Central memory CD8-positive, alpha-beta T cell (primary cell): ENCODE measurements at regions not wholly inside any gene's neighbourhood (a gene's known extent, or its start where the extent isn't known, plus 50 kb on each side); places are given as distances from the start of the nearest gene placed in this dataset.
"Not testable (repeated sequence)": the region's sequence is repeated elsewhere in the genome, so short reads cannot be mapped to it uniquely, and the experiment has no call there.

ENCODE experiments used
- ATAC-seq: fragments of 150-1000 bp; cut with Tn5 transposase; replicated peaks from 2 replicates; pipeline ENCODE4 v1.10.0; 2022; ENCODE audit warnings: mild to moderate bottlenecking, moderate FRiP score, moderate number of reproducible peaks; ENCODE audit not compliant: poor library complexity, severe bottlenecking; ENCODE audit errors: extremely low read depth
- DNase-seq, 2 donors: peaks; one replicate each; pipeline ENCODE4 v3.0.0; 2021; ENCODE audit warnings: low spot score in 2 of 2
- H3K27ac Mint-ChIP-seq: one replicate; pipeline ENCODE4 v1.8.0; 2022; ENCODE audit warnings: low read depth, mild to moderate bottlenecking, moderate library complexity, mixed read lengths
- H3K27me3 Mint-ChIP-seq: one replicate; pipeline ENCODE4 v1.8.0; 2022; ENCODE audit warnings: mixed read lengths
- H3K36me3 Mint-ChIP-seq: one replicate; pipeline ENCODE4 v1.8.0; 2022; ENCODE audit warnings: mild to moderate bottlenecking, moderate library complexity, mixed read lengths; ENCODE audit not compliant: insufficient read depth
- H3K4me1 Mint-ChIP-seq: one replicate; pipeline ENCODE4 v1.8.0; 2022; ENCODE audit warnings: mixed read lengths
- H3K4me3 Mint-ChIP-seq: one replicate; pipeline ENCODE4 v1.8.0; 2022; ENCODE audit warnings: mild to moderate bottlenecking, moderate library complexity, mixed read lengths
- H3K9me3 Mint-ChIP-seq: one replicate; pipeline ENCODE4 v1.8.0; 2022; ENCODE audit warnings: mixed read lengths

- peaks cover 22% of the 10 kb centered on the region for H3K9me3 Mint-ChIP-seq
- H3K4me3 Mint-ChIP-seq, H3K27ac Mint-ChIP-seq, H3K36me3 Mint-ChIP-seq, H3K27me3 Mint-ChIP-seq, H3K4me1 Mint-ChIP-seq, DNase-seq, ATAC-seq: not testable (repeated sequence)
Observed at GRCh38 chr5:56397796-56398195, 164.7 kb upstream of the ANKRD55 start.

GRCh38 chr5:56396634-56397033, 163.5 kb upstream of the ANKRD55 start:
- Mint-ChIP-seq H3K27ac (no peak overlapping the region), H3K4me3 (no peak overlapping the region), H3K36me3 (no peaks in the 10 kb centered on the region), H3K9me3 (peaks cover 22% of the 10 kb centered on the region), H3K4me1 (no peaks in the 10 kb centered on the region), H3K27me3 (no peaks in the 10 kb centered on the region)
- DNase-seq (no peak), ATAC-seq (no peak)

- H3K9me3 Mint-ChIP-seq = no peaks in the 10 kb centered on the region
- no peak overlapping the region for H3K4me3 Mint-ChIP-seq
- H3K27me3 Mint-ChIP-seq = peaks cover 30% of the 10 kb centered on the region
- H3K27ac Mint-ChIP-seq = no peak overlapping the region
- no peaks in the 10 kb centered on the region for H3K36me3 Mint-ChIP-seq
- H3K4me1 Mint-ChIP-seq = no peaks in the 10 kb centered on the region
- DNase-seq (no peak), ATAC-seq (no peak)
Observed at GRCh38 chr5:56389261-56389660, 156.1 kb upstream of the ANKRD55 start.

GRCh38 chr5:56388229-56388985, 155.3 kb upstream of the ANKRD55 start:
- H3K4me3 Mint-ChIP-seq = no peak overlapping the region
- H3K36me3 Mint-ChIP-seq = no peaks in the 10 kb centered on the region

GRCh38 chr5:56386046-56386445, 152.9 kb upstream of the ANKRD55 start:
- ATAC-seq (no peak), DNase-seq (no peak)
- H3K36me3 Mint-ChIP-seq = no peaks in the 10 kb centered on the region
- no peaks in the 10 kb centered on the region for H3K4me1 Mint-ChIP-seq
- no peak overlapping the region for H3K27ac Mint-ChIP-seq
- no peaks in the 10 kb centered on the region for H3K9me3 Mint-ChIP-seq
- H3K4me3 Mint-ChIP-seq = no peak overlapping the region
- H3K27me3 Mint-ChIP-seq = peaks cover 44% of the 10 kb centered on the region

More at GRCh38 chr5:56388229-56388985, 155.3 kb upstream of the ANKRD55 start:
- no peaks in the 10 kb centered on the region for H3K9me3 Mint-ChIP-seq
- DNase-seq (no peak), ATAC-seq (no peak)
- peaks cover 30% of the 10 kb centered on the region for H3K27me3 Mint-ChIP-seq
- H3K4me1 Mint-ChIP-seq = no peaks in the 10 kb centered on the region
- H3K27ac Mint-ChIP-seq = no peak overlapping the region

GRCh38 chr5:56384186-56384585, 151.1 kb upstream of the ANKRD55 start:
- no peak overlapping the region for H3K27ac Mint-ChIP-seq
- DNase-seq = no peak
- H3K9me3 Mint-ChIP-seq = no peaks in the 10 kb centered on the region
- H3K4me1 Mint-ChIP-seq = no peaks in the 10 kb centered on the region
- H3K27me3 Mint-ChIP-seq = peaks cover 40% of the 10 kb centered on the region
- H3K4me3 Mint-ChIP-seq = no peak overlapping the region
- H3K36me3 Mint-ChIP-seq = no peaks in the 10 kb centered on the region
- ATAC-seq = no peak

- no peak overlapping the region for H3K27ac Mint-ChIP-seq
- DNase-seq (no peak), ATAC-seq (no peak)
- peaks cover 38% of the 10 kb centered on the region for H3K27me3 Mint-ChIP-seq
- H3K4me1 Mint-ChIP-seq = no peaks in the 10 kb centered on the region
- no peaks in the 10 kb centered on the region for H3K9me3 Mint-ChIP-seq
- H3K4me3 Mint-ChIP-seq = no peak overlapping the region
- no peaks in the 10 kb centered on the region for H3K36me3 Mint-ChIP-seq
Observed at GRCh38 chr5:56383761-56384160, 150.6 kb upstream of the ANKRD55 start.

- ATAC-seq (no peak), DNase-seq (no peak)
- no peaks in the 10 kb centered on the region for H3K36me3 Mint-ChIP-seq
- no peaks in the 10 kb centered on the region for H3K4me1 Mint-ChIP-seq
- no peak overlapping the region for H3K4me3 Mint-ChIP-seq
- peaks cover 30% of the 10 kb centered on the region for H3K27me3 Mint-ChIP-seq
- no peak overlapping the region for H3K27ac Mint-ChIP-seq
- H3K9me3 Mint-ChIP-seq = no peaks in the 10 kb centered on the region
Observed at GRCh38 chr5:56382896-56383295, 149.8 kb upstream of the ANKRD55 start.

GRCh38 chr5:56377573-56377972, 144.4 kb upstream of the ANKRD55 start:
- Mint-ChIP-seq H3K4me3 (no peak overlapping the region), H3K27me3 (peaks cover 48% of the 10 kb centered on the region), H3K27ac (no peak overlapping the region), H3K9me3 (no peaks in the 10 kb centered on the region), H3K36me3 (no peaks in the 10 kb centered on the region), H3K4me1 (no peaks in the 10 kb centered on the region)
- no peak for ATAC-seq
- DNase-seq = no peak

GRCh38 chr5:56376128-56376527, 143.0 kb upstream of the ANKRD55 start:
- ATAC-seq = no peak
- Mint-ChIP-seq H3K4me1 (no peaks in the 10 kb centered on the region), H3K4me3 (no peak overlapping the region), H3K27me3 (peaks cover 33% of the 10 kb centered on the region), H3K36me3 (no peaks in the 10 kb centered on the region), H3K27ac (no peak overlapping the region), H3K9me3 (no peaks in the 10 kb centered on the region)
- DNase-seq = no peak

- Mint-ChIP-seq H3K4me1 (no peaks in the 10 kb centered on the region), H3K4me3 (no peak overlapping the region), H3K36me3 (no peaks in the 10 kb centered on the region), H3K27ac (no peak overlapping the region), H3K27me3 (peaks cover 22% of the 10 kb centered on the region), H3K9me3 (no peaks in the 10 kb centered on the region)
- DNase-seq (no peak), ATAC-seq (no peak)
Observed at GRCh38 chr5:56375011-56375410, 141.9 kb upstream of the ANKRD55 start.

GRCh38 chr5:56372491-56372890, 139.4 kb upstream of the ANKRD55 start:
- not testable (repeated sequence) for H3K4me3 Mint-ChIP-seq, ATAC-seq, H3K36me3 Mint-ChIP-seq, H3K9me3 Mint-ChIP-seq, DNase-seq, H3K4me1 Mint-ChIP-seq, H3K27ac Mint-ChIP-seq
- peaks cover 31% of the 10 kb centered on the region for H3K27me3 Mint-ChIP-seq

- no peak overlapping the region for H3K4me3 Mint-ChIP-seq
- H3K9me3 Mint-ChIP-seq = no peaks in the 10 kb centered on the region
- H3K4me1 Mint-ChIP-seq = no peaks in the 10 kb centered on the region
- ATAC-seq (no peak), DNase-seq (no peak)
- H3K27ac Mint-ChIP-seq = no peak overlapping the region
- H3K36me3 Mint-ChIP-seq = no peaks in the 10 kb centered on the region
- peaks cover 12% of the 10 kb centered on the region for H3K27me3 Mint-ChIP-seq
Observed at GRCh38 chr5:56369361-56369811, 136.3 kb upstream of the ANKRD55 start.
